Gastrocnemius medialis (tissue), 4 donors: ENCODE measurements at regions not wholly inside any gene's neighbourhood (a gene's known extent, or its start where the extent isn't known, plus 50 kb on each side); places are given as distances from the start of the nearest gene placed in this dataset.

Experiments used
- POLR2A ChIP-seq, 2 donors: fragments of 450-650 bp; IDR thresholded peaks; one replicate each; pipeline ENCODE4 v1.6.1; 2017; ENCODE audit warnings: antibody characterized with exemption in 2 of 2, mild to moderate bottlenecking in 2 of 2, moderate library complexity in 2 of 2
- TF ChIP-seq, protein P1 (sequence below), 5 experiments: fragments of 450-650 bp in 3 of 5; fragments of 200-600 bp in 2 of 5; sonication (generic) in 2 of 5; IDR thresholded peaks in 4 of 5; conservative IDR thresholded peaks in 1 of 5; 1 replicate in 4 of 5; 2 replicates in 1 of 5; pipeline ENCODE4 v1.5.1; 2016 to 2019; ENCODE audit warnings: antibody characterized with exemption in 5 of 5, mild to moderate bottlenecking in 3 of 5, moderate library complexity in 3 of 5

DNA sequence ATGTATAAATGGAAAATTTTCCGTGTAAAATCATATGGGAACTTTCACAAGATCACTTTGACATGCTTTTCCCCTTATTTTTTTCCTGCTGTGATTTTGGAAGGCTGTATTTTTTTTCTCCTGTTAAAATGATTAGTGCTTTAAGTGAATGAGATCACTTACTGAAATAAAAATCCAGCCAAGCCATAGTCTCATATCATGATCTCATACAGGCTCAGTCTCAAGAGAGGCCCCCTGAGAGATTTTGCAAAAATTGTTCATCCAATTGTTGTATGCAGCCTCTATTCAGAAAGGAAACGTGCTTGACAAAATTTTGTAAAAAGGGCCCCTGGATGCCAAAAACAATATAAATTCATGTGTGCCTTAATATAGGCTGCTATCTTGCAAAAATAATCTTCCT is 528.2 kb downstream of the HDGFL1 start:
- TF ChIP-seq, protein P1, sequence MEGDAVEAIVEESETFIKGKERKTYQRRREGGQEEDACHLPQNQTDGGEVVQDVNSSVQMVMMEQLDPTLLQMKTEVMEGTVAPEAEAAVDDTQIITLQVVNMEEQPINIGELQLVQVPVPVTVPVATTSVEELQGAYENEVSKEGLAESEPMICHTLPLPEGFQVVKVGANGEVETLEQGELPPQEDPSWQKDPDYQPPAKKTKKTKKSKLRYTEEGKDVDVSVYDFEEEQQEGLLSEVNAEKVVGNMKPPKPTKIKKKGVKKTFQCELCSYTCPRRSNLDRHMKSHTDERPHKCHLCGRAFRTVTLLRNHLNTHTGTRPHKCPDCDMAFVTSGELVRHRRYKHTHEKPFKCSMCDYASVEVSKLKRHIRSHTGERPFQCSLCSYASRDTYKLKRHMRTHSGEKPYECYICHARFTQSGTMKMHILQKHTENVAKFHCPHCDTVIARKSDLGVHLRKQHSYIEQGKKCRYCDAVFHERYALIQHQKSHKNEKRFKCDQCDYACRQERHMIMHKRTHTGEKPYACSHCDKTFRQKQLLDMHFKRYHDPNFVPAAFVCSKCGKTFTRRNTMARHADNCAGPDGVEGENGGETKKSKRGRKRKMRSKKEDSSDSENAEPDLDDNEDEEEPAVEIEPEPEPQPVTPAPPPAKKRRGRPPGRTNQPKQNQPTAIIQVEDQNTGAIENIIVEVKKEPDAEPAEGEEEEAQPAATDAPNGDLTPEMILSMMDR (IDR thresholded peaks at IDR 0.05 in 4 of 5, conservative IDR thresholded peaks at IDR 0.05 in 1 of 5) = no peak
- TF ChIP-seq POLR2A (IDR thresholded peaks at IDR 0.05) = no peak
